ENCODE measurements at regions not wholly inside any gene's neighbourhood (a gene's known extent, or its start where the extent isn't known, plus 50 kb on each side); places are given as distances from the start of the nearest gene placed in this dataset.

DNA sequence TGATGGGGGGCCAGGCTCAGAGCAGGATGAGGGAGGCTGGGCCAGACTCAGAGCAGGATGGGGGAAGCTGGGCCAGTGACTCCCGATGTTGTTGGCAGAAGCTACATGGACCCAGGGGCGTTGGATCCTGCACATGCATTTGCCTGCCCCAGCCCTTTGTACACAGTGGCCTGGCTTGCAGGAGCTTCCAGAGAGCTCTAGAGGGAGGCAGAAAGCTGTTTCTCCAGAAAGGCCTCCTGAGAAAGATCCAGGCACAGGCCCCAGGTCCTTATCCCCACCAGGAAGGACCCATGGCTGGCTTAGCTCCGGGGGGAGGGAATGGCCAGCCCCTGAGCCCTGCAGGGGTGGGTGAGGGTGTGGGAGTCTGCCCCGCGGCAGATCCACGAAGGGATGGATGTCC lies 106.6 kb upstream of the ACTRT2 start:
- TF ChIP-seq, protein P1, sequence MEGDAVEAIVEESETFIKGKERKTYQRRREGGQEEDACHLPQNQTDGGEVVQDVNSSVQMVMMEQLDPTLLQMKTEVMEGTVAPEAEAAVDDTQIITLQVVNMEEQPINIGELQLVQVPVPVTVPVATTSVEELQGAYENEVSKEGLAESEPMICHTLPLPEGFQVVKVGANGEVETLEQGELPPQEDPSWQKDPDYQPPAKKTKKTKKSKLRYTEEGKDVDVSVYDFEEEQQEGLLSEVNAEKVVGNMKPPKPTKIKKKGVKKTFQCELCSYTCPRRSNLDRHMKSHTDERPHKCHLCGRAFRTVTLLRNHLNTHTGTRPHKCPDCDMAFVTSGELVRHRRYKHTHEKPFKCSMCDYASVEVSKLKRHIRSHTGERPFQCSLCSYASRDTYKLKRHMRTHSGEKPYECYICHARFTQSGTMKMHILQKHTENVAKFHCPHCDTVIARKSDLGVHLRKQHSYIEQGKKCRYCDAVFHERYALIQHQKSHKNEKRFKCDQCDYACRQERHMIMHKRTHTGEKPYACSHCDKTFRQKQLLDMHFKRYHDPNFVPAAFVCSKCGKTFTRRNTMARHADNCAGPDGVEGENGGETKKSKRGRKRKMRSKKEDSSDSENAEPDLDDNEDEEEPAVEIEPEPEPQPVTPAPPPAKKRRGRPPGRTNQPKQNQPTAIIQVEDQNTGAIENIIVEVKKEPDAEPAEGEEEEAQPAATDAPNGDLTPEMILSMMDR (IDR thresholded peaks at IDR 0.05): no peak
- TF ChIP-seq POLR2A (IDR thresholded peaks at IDR 0.05): no peak

Data from adrenal gland (tissue), 5 donors.